ENCODE measurements at regions not wholly inside any gene's neighbourhood (a gene's known extent, or its start where the extent isn't known, plus 50 kb on each side); places are given as distances from the start of the nearest gene placed in this dataset.

GRCh38 chr1:56149761-56150160, 429.6 kb downstream of the PLPP3 start:
- TF ChIP-seq RAD21 (IDR thresholded peaks at IDR 0.05 in 1 of 2, conservative IDR thresholded peaks at IDR 0.05 in 1 of 2; ENCODE audit: low read depth in 2 of 2, low read length in 2 of 2) (no peak), CTCF (IDR thresholded peaks at IDR 0.05; ENCODE audit: control extremely low read depth in 1 of 3, insufficient read depth in 1 of 3, low read depth in 1 of 3, low read length in 3 of 3) (no peak), CHD1 (IDR thresholded peaks at IDR 0.05; ENCODE audit: low read depth, low read length) (no peak), SIX5 (IDR thresholded peaks at IDR 0.05; ENCODE audit: low read depth, low read length) (no peak), ZNF274 (IDR thresholded peaks at IDR 0.05; ENCODE audit: borderline replicate concordance, extremely low read depth, low read length) (no peak), FOSL1 (IDR thresholded peaks at IDR 0.05; ENCODE audit: insufficient read depth, low read depth, low read length) (no peak), POLR2A (IDR thresholded peaks at IDR 0.05; ENCODE audit: control extremely low read depth in 1 of 2, low read depth in 2 of 2, low read length in 2 of 2) (no peak), CEBPB (IDR thresholded peaks at IDR 0.05; ENCODE audit: low read depth, low read length) (no peak), GABPA (IDR thresholded peaks at IDR 0.05; ENCODE audit: borderline replicate concordance, insufficient read depth, low read length) (no peak), MAFK (IDR thresholded peaks at IDR 0.05; ENCODE audit: low read depth, low read length) (no peak), PHF8 (conservative IDR thresholded peaks at IDR 0.05; ENCODE audit: low read depth, low read length) (no peak), MAX (IDR thresholded peaks at IDR 0.05) (no peak), EP300 (IDR thresholded peaks at IDR 0.05; ENCODE audit: borderline replicate concordance in 1 of 2, low read depth in 2 of 2, low read length in 2 of 2) (no peak)
